Testis (tissue), 2 donors: ENCODE measurements at regions not wholly inside any gene's neighbourhood (a gene's known extent, or its start where the extent isn't known, plus 50 kb on each side); places are given as distances from the start of the nearest gene placed in this dataset.

Experiments
- DNase-seq: peaks from one replicate; pipeline ENCODE4 v3.0.0-alpha.2; 2019
- H3K27ac ChIP-seq, 2 donors: fragments of 200-600 bp; sonication (generic); one replicate each; pipeline ENCODE4 v1.5.1; 2019
- H3K27me3 ChIP-seq: fragments of 200-600 bp; sonication (generic); one replicate; pipeline ENCODE4 v1.5.1; 2019
- H3K36me3 ChIP-seq: fragments of 200-600 bp; sonication (generic); one replicate; pipeline ENCODE4 v1.5.1; 2017; ENCODE audit warnings: low read depth; ENCODE audit errors: missing control alignments
- H3K4me1 ChIP-seq: fragments of 200-600 bp; sonication (generic); one replicate; pipeline ENCODE4 v1.5.1; 2019
- H3K4me3 ChIP-seq, 2 donors: fragments of 200-600 bp; sonication (generic); one replicate each; pipeline ENCODE4 v1.5.1; 2017 to 2019
- H3K9me3 ChIP-seq: fragments of 200-600 bp; sonication (generic); one replicate; pipeline ENCODE4 v1.5.1; 2017
- CTCF ChIP-seq, 3 experiments: fragments of 450-650 bp in 2 of 3; fragments of 200-600 bp in 1 of 3; sonication (generic) in 1 of 3; IDR thresholded peaks; one replicate each; pipeline ENCODE4 v1.5.1; 2016 to 2019; ENCODE audit warnings: antibody characterized with exemption in 3 of 3, mild to moderate bottlenecking in 2 of 3, moderate library complexity in 1 of 3
- POLR2A ChIP-seq: fragments of 450-650 bp; IDR thresholded peaks from one replicate; pipeline ENCODE4 v1.6.1; 2017; ENCODE audit warnings: antibody characterized with exemption, mild to moderate bottlenecking, moderate library complexity
- WGBS, 2 donors: methylation state at CpG; one replicate each; pipeline ENCODE4 v1.1.5; 2018; 5-methylcytosine and 5-hydroxymethylcytosine counted together
- intact Hi-C: fragments of 100-400 bp; cut with DNase I; formaldehyde crosslinking; loops from one replicate; pipeline ENCODE4 v1.15.1; 2023; ENCODE audit warnings: low total_unique reads

GRCh38 chr2:7102826-7103225, 185.6 kb downstream of the RNF144A start:
- Histone ChIP-seq H3K4me3 (no peak overlapping the region), H3K36me3 (no peaks in the 10 kb centered on the region), H3K27me3 (no peaks in the 10 kb centered on the region), H3K9me3 (no peaks in the 10 kb centered on the region), H3K4me1 (no peaks in the 10 kb centered on the region), H3K27ac (no peak overlapping the region)
- 99% methylated on average over 4 of the region's 4 CpGs for whole genome bisulfite sequencing, 2 donors
- intact Hi-C loops, result no loop called here
- DNase-seq, result no peak
- no peak for TF ChIP-seq CTCF (IDR thresholded peaks at IDR 0.05)
- TF ChIP-seq POLR2A, result no peak

- H3K4me3 ChIP-seq, result no peak overlapping the region
- TF ChIP-seq CTCF (IDR thresholded peaks at IDR 0.05), result no peak
- no peak for TF ChIP-seq POLR2A
- no peaks in the 10 kb centered on the region for H3K36me3 ChIP-seq
- H3K27me3 ChIP-seq, result no peaks in the 10 kb centered on the region
- DNase-seq, result no peak
- no peaks in the 10 kb centered on the region for H3K9me3 ChIP-seq
- WGBS, 2 donors, result 87 to 89% methylated on average over 8 to 13 of the region's 13 CpGs
- no peak overlapping the region for H3K27ac ChIP-seq
- H3K4me1 ChIP-seq, result no peaks in the 10 kb centered on the region
- intact Hi-C loops, result no loop called here
Measured at GRCh38 chr2:7108792-7109532, 191.8 kb downstream of the RNF144A start.

GRCh38 chr2:7109533-7109885, 192.3 kb downstream of the RNF144A start:
- Histone ChIP-seq H3K36me3 (no peaks in the 10 kb centered on the region), H3K27ac (no peak overlapping the region), H3K27me3 (no peaks in the 10 kb centered on the region), H3K9me3 (no peaks in the 10 kb centered on the region), H3K4me1 (no peaks in the 10 kb centered on the region), H3K4me3 (no peak overlapping the region)
- intact Hi-C loops, result no loop called here
- no peak for DNase-seq
- WGBS, 2 donors, result 89 to 90% methylated on average over 2 to 6 of the region's 6 CpGs
- TF ChIP-seq POLR2A (no peak), CTCF (IDR thresholded peaks at IDR 0.05) (no peak)

GRCh38 chr2:7111626-7112025, 194.4 kb downstream of the RNF144A start:
- Histone ChIP-seq H3K36me3 (no peaks in the 10 kb centered on the region), H3K4me1 (no peaks in the 10 kb centered on the region), H3K27me3 (no peaks in the 10 kb centered on the region), H3K9me3 (no peaks in the 10 kb centered on the region), H3K4me3 (no peak overlapping the region), H3K27ac (no peak overlapping the region)
- TF ChIP-seq CTCF (IDR thresholded peaks at IDR 0.05), result no peak
- no peak for TF ChIP-seq POLR2A
- no peak for DNase-seq
- intact Hi-C loops, result no loop called here

DNA sequence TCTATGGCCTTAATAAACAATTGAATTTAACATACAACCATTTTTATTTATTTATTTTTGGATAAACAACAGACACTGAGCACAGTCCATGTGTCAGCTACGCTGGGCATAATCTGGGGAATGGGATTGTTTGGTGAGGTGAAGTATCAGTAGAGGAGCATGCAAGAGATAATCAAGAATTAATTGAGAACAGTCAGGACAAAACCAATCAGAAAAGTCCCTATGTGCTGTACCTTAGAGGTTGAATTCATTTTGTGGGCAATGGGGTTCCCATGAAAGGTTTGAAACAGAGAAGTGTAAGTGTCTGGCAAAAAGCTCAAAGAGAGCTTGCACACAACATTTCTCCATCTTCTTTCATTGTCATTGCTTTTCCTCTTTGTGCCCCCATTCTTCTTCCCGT, 198.2 kb downstream of the RNF144A start:
- intact Hi-C loops, result no loop called here
- DNase-seq, result no peak
- H3K4me1 ChIP-seq, result no peaks in the 10 kb centered on the region
- 44 to 91% methylated on average over 2 of the region's 2 CpGs for WGBS, 2 donors
- no peaks in the 10 kb centered on the region for H3K36me3 ChIP-seq
- TF ChIP-seq CTCF (IDR thresholded peaks at IDR 0.05) (no peak), POLR2A (no peak)
- H3K9me3 ChIP-seq, result no peaks in the 10 kb centered on the region
- no peaks in the 10 kb centered on the region for H3K27me3 ChIP-seq
- no peak overlapping the region for H3K27ac ChIP-seq
- H3K4me3 ChIP-seq, result no peak overlapping the region
